Hematopoietic multipotent progenitor cell treated with erythropoietin and hydrocortisone succinate and interleukin-3 and kit ligand, for 4 days (in vitro differentiated cells): ENCODE measurements at regions not wholly inside any gene's neighbourhood (a gene's known extent, or its start where the extent isn't known, plus 50 kb on each side); places are given as distances from the start of the nearest gene placed in this dataset.
A peak's percentile ranks its signal among the peaks of the same experiment; 100 is the strongest.

Source experiments
- DNase-seq: peaks from one replicate; pipeline ENCODE4 v3.0.0-alpha.2; 2015

DNA sequence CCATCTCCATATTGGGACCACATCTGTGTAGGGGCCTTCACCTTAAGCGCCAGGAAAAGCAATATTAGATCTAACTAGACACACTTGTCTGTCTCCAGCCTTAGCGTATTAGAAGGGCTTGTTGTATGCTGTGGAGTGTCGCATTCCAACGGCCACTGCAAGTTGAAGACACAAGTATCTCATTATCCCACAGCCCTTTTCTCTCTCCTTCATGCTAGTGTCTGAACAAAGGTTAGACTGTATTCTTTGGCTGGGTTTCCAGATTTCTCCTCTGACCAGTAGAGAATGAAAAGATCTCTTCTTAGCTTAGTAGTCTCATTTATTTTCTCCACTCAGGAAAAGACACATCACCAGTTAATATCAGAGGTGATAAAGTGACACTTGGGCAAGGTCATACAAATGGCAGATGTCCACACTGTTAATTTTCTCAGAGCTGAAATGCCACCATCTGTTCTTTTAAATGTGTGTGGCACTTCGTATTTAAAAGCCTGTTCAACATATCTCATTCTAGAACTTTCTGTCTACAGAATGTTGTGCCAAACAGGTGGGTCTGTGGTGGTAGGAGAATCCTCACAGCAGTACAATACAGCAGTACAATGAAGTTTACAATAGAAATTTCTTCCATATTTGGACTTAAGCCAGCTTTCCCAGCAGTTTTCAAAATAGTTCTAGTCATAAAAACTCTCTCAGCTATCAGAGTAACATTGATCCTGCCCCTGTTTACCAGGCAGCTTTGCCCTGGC, 94.0 kb upstream of the ITGA6 start:
- no peak for DNase-seq

DNA sequence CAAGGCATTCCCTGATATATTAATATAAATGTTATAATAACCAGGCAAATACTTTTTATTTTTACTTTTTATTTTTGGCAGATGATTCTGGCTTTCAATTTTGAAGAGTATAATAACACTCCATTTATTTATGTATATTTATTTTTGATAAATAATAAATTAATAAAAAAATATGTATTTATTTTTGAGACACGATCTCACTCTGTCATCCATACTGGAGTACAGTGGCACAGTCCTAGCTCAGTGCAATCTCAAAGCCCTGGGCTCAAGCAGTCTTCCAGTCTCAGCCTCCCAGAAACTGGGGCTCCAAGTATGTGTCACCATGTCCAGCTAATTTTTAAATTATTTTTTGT, 93.4 kb upstream of the ITGA6 start:
- DNase-seq: no peak

DNA sequence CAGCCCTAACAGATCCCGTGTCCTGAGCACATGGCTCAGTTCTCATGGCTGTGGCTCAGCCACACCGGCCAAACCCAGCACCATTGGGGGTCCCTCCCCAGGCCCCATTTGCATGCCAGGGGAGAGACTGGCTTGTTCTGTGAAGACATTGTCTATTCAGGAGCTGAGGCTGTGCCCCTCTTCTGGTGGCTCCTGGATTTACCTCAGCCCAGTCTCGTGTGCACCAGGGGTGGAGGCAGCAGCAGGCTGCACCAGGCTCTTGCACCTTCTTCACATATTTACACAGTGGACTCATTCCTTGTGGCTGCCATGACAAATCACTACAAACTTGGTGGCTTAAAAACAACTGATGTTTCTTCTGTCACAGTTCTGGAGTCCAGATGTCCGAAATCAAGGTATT, 92.4 kb upstream of the ITGA6 start:
- DNase-seq: no peak

DNA sequence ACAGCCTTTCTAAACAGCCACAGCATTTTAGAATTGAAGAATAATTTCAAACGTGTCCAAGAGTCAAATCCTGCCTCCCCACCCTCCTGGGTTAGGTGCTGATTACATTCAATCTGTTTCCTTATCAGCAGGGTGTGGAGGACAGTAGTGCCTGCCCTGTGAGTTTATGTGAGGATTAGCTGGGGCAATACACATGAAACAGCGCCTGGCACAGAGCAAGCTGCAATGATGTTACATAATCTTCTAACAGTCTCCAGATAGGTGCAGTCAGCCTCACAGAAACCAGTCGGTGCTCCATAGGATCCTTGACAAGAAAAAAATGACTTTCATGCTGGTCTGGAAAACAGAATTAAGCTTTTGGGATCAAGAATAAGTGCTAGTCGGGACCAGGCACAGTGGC, 91.7 kb upstream of the ITGA6 start:
- DNase-seq: peak; percentile 59

GRCh38 chr2:172336681-172337080, 90.7 kb upstream of the ITGA6 start:
- DNase-seq: no peak

GRCh38 chr2:172339371-172340010, 87.9 kb upstream of the ITGA6 start:
- peak; percentile 24 for DNase-seq

DNA sequence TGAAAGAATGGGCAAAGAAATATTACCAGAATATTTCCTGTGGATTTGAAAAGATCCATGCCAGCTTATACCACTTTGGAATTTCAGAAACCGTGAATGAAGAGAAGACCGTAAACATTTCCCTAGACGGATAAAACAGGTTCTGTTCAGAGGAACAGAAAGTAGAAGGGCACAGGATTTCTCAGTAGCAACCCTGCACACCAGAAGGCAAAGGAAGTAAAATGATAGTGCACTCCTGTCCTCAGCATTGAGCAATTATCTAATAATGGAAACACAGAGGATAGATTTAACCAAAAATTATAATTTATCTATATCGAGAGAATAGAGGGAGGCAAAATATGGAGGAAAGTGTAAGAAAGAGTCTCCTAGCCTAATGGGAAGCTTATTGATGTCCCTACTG, 87.0 kb upstream of the ITGA6 start:
- peak; percentile 14 for DNase-seq

DNA sequence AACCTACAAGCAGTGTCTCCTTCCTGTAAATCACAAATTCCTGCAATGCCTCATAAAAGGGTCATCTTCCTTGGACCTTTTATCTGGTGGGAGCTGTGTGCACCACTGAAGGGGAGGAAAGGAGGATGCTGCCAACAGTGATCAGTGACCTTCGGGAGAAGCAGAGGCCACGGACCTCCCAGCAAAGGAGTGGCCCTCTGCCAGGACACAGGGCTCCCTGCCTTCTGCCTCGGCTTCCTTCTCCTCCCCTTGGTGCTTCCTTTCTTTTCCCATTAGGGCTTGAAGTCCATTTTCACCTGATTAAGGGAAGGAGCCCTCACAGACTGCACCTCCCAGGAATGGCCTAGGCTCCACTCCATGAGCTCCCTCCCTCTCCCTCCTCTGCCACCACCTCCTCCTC, 85.3 kb upstream of the ITGA6 start:
- DNase-seq: no peak

- peak; percentile 63 for DNase-seq
Measured at GRCh38 chr2:172342611-172343010, 84.8 kb upstream of the ITGA6 start.

DNA sequence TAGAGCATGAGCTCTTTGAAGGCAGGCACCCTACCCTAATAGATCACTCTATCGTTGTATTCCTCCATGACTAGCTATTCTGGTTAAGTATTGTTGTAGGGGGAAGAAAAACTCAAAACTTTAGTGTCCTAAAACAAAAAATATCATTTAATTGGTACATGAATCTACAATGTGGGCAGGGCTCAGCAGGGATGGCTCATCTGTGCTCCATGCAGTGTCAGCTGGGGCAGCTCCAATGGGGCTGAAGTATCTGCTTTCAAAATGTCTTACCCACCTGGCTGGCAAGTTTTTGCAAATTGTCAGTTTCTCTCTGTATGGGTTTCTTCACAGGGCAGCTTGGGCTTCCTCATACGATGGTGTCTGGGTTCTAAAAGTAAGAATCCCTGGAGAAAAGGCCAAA, 83.2 kb upstream of the ITGA6 start:
- no peak for DNase-seq

- no peak for DNase-seq
Measured at GRCh38 chr2:172345956-172346555, 81.3 kb upstream of the ITGA6 start.

GRCh38 chr2:172348555-172349288, 78.7 kb upstream of the ITGA6 start:
- DNase-seq: no peak

DNA sequence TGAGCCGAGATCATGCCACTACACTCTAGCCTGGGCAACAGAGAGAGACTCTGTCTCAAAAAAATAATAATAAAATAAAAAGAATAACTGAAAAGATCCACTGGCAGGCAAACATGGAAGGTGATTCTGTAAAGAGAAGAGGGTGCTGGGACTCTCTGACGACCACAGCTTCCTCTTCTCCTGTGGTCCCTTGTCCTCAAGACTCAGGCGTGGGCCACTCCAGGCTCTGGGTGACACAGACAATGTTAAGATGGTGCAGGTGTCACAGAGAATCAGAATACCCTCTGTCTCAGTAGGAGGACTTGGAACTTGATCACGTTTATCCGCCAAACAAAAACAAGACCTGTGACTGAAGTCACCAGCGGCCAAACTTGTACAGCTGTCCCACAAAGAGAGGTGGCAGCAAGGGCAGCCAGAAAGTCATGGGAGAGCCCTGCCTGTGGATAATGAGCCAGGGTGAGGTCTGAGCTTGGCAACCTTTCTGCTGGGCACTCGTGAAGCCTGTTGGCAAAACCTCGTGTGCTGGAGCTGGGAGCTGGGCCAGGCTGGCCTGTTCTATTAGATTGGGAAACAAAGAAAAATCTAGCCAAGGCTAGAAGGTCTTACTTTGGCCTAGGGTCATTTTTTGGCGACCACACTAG, 76.4 kb upstream of the ITGA6 start:
- DNase-seq: peak; percentile 34

- DNase-seq: no peak
Measured at GRCh38 chr2:172351586-172351985, 75.8 kb upstream of the ITGA6 start.

- DNase-seq: no peak
Measured at GRCh38 chr2:172354347-172354746, 73.0 kb upstream of the ITGA6 start.

GRCh38 chr2:172357442-172357841, 69.9 kb upstream of the ITGA6 start:
- DNase-seq: peak; percentile 44

GRCh38 chr2:172358691-172359556, 68.5 kb upstream of the ITGA6 start:
- no peak for DNase-seq

DNA sequence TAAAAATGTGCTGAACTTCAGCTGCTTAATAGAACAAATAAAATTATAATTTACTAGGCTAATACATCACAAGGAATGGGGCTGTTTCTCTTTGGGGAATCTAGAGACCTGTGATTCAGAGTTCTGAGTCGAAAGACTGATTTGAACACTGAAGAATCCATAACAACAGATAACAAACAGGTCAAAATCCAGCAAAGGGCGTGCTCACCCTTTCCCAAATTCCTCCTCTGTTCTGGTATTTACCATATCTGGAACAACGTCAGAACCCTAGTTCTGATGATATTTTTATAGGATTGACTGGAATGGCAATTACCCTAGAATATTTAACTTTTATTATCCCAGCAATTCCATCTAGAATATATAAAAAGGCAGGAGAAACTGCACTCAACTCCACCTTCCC, 66.0 kb upstream of the ITGA6 start:
- no peak for DNase-seq

DNA sequence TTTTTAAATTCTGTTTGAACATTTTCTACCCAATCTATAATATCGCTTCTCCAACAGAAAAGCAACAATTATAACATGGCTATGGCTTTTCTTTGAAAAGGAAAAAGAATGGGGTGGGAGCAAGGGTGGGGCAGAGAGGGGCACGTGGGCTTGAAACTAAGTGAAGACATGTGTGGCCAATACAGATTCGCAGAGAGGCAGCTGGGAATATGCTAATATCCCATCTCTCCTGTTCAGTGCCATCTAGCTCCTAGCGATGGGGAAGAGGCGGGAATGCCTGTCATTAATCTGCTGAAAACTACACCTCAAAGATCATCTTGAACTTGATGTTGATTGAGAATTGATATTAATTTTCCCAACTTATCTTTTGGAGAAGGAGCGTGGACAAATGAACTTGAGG, 65.5 kb upstream of the ITGA6 start:
- DNase-seq: no peak

GRCh38 chr2:172364261-172364660, 63.1 kb upstream of the ITGA6 start:
- DNase-seq: no peak

DNA sequence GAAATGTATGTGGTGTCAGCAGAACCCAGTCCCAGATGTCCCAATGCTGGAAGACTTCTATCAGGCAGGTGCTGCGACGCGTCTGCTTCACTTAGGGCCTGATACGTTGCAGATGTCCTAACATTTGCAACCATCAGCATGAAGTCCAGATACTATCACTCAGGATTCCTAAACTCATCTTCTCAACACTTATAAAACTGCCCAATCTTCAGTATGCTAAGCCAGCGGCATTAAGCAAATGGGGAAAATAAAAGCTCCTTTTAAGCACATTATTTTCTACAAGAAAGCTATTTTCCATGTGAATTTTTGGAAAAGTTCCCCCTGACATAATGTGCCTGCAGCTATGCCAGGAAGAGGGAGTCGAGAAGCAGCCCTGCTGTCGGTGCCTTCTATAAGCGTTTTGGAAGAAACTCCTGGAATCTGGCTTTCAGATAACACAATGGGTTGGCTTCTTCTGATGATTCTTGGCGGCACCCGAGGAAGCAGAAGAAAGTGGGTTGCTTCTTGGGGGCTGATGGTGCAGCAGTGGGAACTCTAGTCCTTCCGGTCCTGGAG, 60.7 kb upstream of the ITGA6 start:
- no peak for DNase-seq
